ENCODE measurements at regions not wholly inside any gene's neighbourhood (a gene's known extent, or its start where the extent isn't known, plus 50 kb on each side); places are given as distances from the start of the nearest gene placed in this dataset.

GRCh38 chr4:171668403-171668802 lies 144.8 kb upstream of the GALNTL6 start:
- TF ChIP-seq CTCF (IDR thresholded peaks at IDR 0.05), result no peak
- H3K4me2 ChIP-seq (ENCODE audit: low read length), result no peak overlapping the region
- peaks cover 3% of the 10 kb centered on the region for H3K36me3 ChIP-seq (ENCODE audit: control insufficient read depth, insufficient read depth, low read length)
- no peaks in the 10 kb centered on the region for H3K9me3 ChIP-seq (ENCODE audit: control insufficient read depth, low read length)
- no peak overlapping the region for H3K9ac ChIP-seq
- no peak overlapping the region for H3K27ac ChIP-seq
- no peaks in the 10 kb centered on the region for H3K4me1 ChIP-seq
- no peaks in the 10 kb centered on the region for H3K79me2 ChIP-seq
- H3K27me3 ChIP-seq (ENCODE audit: control insufficient read depth, insufficient read depth, low read length), result no peaks in the 10 kb centered on the region
- no peak overlapping the region for H3K4me3 ChIP-seq (ENCODE audit: low read depth, low read length)
- no peak overlapping the region for H2AFZ ChIP-seq

GRCh38 chr4:171667906-171668305 lies 145.3 kb upstream of the GALNTL6 start:
- H3K27ac ChIP-seq, result no peak overlapping the region
- H3K36me3 ChIP-seq (ENCODE audit: control insufficient read depth, insufficient read depth, low read length), result peaks cover 3% of the 10 kb centered on the region
- no peak for TF ChIP-seq CTCF (IDR thresholded peaks at IDR 0.05)

GRCh38 chr4:171651071-171651470 lies 162.1 kb upstream of the GALNTL6 start:
- Histone ChIP-seq H3K9me3 (ENCODE audit: control insufficient read depth, low read length) (no peaks in the 10 kb centered on the region), H3K4me2 (ENCODE audit: low read length) (no peak overlapping the region), H2AFZ (no peak overlapping the region), H3K79me2 (no peaks in the 10 kb centered on the region), H3K27ac (no peak overlapping the region), H3K27me3 (ENCODE audit: control insufficient read depth, insufficient read depth, low read length) (no peaks in the 10 kb centered on the region), H3K9ac (no peak overlapping the region), H3K4me1 (no peaks in the 10 kb centered on the region), H3K4me3 (ENCODE audit: low read depth, low read length) (no peak overlapping the region), H3K36me3 (ENCODE audit: control insufficient read depth, insufficient read depth, low read length) (no peaks in the 10 kb centered on the region)
- TF ChIP-seq CTCF (IDR thresholded peaks at IDR 0.05), result no peak

More at GRCh38 chr4:171667906-171668305, 145.3 kb upstream of the GALNTL6 start:
- no peaks in the 10 kb centered on the region for H3K4me1 ChIP-seq
- no peak overlapping the region for H3K4me3 ChIP-seq (ENCODE audit: low read depth, low read length)
- no peak overlapping the region for H2AFZ ChIP-seq
- no peak overlapping the region for H3K9ac ChIP-seq
- H3K9me3 ChIP-seq (ENCODE audit: control insufficient read depth, low read length), result no peaks in the 10 kb centered on the region
- H3K27me3 ChIP-seq (ENCODE audit: control insufficient read depth, insufficient read depth, low read length), result no peaks in the 10 kb centered on the region
- no peaks in the 10 kb centered on the region for H3K79me2 ChIP-seq
- H3K4me2 ChIP-seq (ENCODE audit: low read length), result no peak overlapping the region

- no peak overlapping the region for H3K4me2 ChIP-seq (ENCODE audit: low read length)
- H3K9ac ChIP-seq, result no peak overlapping the region
- no peak for TF ChIP-seq CTCF (IDR thresholded peaks at IDR 0.05)
- no peak overlapping the region for H2AFZ ChIP-seq
- H3K79me2 ChIP-seq, result no peaks in the 10 kb centered on the region
- no peaks in the 10 kb centered on the region for H3K9me3 ChIP-seq (ENCODE audit: control insufficient read depth, low read length)
- no peak overlapping the region for H3K27ac ChIP-seq
- H3K4me3 ChIP-seq (ENCODE audit: low read depth, low read length), result no peak overlapping the region
- H3K36me3 ChIP-seq (ENCODE audit: control insufficient read depth, insufficient read depth, low read length), result no peaks in the 10 kb centered on the region
- H3K4me1 ChIP-seq, result no peaks in the 10 kb centered on the region
- no peaks in the 10 kb centered on the region for H3K27me3 ChIP-seq (ENCODE audit: control insufficient read depth, insufficient read depth, low read length)
Observed at GRCh38 chr4:171650543-171650942, 162.7 kb upstream of the GALNTL6 start.

- no peak overlapping the region for H3K4me3 ChIP-seq (ENCODE audit: low read depth, low read length)
- H3K9me3 ChIP-seq (ENCODE audit: control insufficient read depth, low read length), result no peaks in the 10 kb centered on the region
- H3K79me2 ChIP-seq, result no peaks in the 10 kb centered on the region
- H3K4me1 ChIP-seq, result no peaks in the 10 kb centered on the region
- H3K36me3 ChIP-seq (ENCODE audit: control insufficient read depth, insufficient read depth, low read length), result no peaks in the 10 kb centered on the region
- no peak overlapping the region for H3K9ac ChIP-seq
- no peak for TF ChIP-seq CTCF (IDR thresholded peaks at IDR 0.05)
- no peak overlapping the region for H3K27ac ChIP-seq
- H2AFZ ChIP-seq, result no peak overlapping the region
- H3K27me3 ChIP-seq (ENCODE audit: control insufficient read depth, insufficient read depth, low read length), result no peaks in the 10 kb centered on the region
- no peak overlapping the region for H3K4me2 ChIP-seq (ENCODE audit: low read length)
Observed at GRCh38 chr4:171648926-171649325, 164.3 kb upstream of the GALNTL6 start.

Measured in parathyroid adenoma (tissue), 2 donors.